ENCODE measurements at regions not wholly inside any gene's neighbourhood (a gene's known extent, or its start where the extent isn't known, plus 50 kb on each side); places are given as distances from the start of the nearest gene placed in this dataset.

DNA sequence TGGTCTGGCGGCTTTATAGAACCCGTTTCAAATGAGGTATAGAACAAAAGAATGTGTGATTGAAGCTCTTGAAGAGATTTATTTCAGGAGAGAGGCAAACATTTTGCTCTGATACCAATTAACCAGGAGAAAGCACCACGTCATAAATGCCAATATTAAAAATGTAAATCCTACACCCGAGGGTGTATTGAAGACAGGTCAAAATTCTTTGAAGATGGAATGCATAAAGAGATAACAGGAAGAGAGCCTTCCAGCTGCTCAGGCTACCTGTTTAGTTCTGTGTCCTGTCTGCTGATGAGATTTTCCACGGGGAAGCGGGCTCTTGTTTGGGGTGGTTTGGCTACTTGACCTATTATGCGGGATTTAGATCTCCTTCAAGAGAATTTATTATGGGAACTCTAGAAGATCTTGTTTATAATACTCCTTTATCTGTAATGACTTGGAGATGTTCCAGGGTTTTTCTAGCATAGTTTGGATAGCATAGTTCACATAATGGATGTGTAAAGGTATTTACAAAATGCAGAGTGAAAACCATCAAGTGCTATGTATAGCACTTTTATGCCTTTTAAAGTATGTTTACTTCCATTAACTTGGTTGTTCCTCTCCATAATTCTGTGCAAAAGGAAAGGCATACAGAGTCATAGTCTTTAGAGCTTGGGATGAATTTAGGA, 204.5 kb upstream of the SPRED2 start:
- POLR2A ChIA-PET (ENCODE audit: unreplicated experiment), result no interaction called here
- Histone ChIP-seq H3K56ac (ENCODE audit: extremely low read depth, insufficient read depth, low read length) (no peak overlapping the region), H3K4me1 (ENCODE audit: control insufficient read depth, insufficient read depth, low read length) (peaks cover 2% of the 10 kb centered on the region)

More for the DNA sequence above, 204.5 kb upstream of the SPRED2 start:
- DNase-seq, result no peak
- H3K27me3 ChIP-seq (ENCODE audit: control insufficient read depth, insufficient read depth, low read length), result peaks cover 31% of the 10 kb centered on the region
- no peaks in the 10 kb centered on the region for H3K9me3 ChIP-seq (ENCODE audit: control insufficient read depth, insufficient read depth, low read length)
- H3K36me3 ChIP-seq (ENCODE audit: control insufficient read depth, insufficient read depth, low read length), result no peaks in the 10 kb centered on the region
- H2AK5ac ChIP-seq (ENCODE audit: low read depth, low read length), result no peak overlapping the region
- in situ Hi-C loops (cut with MboI; ENCODE audit: low sequenced_read_pairs) (loop anchor here (25.0 kb wide), 1 partner anchor 775 kb away; no protein-coding TSS in a partner anchor), intact Hi-C loops (cut with micrococcal nuclease) (no loop called here), dilution Hi-C loops (cut with HindIII; ENCODE audit: low sequenced_read_pairs, unreplicated experiment) (no loop called here)
- no peak overlapping the region for H4K5ac ChIP-seq (ENCODE audit: low read depth, low read length)
- H2BK15ac ChIP-seq (ENCODE audit: low read depth, low read length), result no peak overlapping the region
- no CpG with 5 or more reads among the region's 7 CpGs for WGBS, 2 experiments (ENCODE audit: extremely low coverage in 2 of 2, insufficient read length in 1 of 2)
- no peak overlapping the region for H4K8ac ChIP-seq (ENCODE audit: low read depth in 2 of 2, low read length in 2 of 2)
- H3K79me1 ChIP-seq (ENCODE audit: low read depth in 1 of 2, low read length in 2 of 2), result no peaks in the 10 kb centered on the region
- no peak overlapping the region for H3K18ac ChIP-seq (ENCODE audit: low read depth, low read length)
- H4K20me1 ChIP-seq (ENCODE audit: insufficient read depth, low read length), result no peaks in the 10 kb centered on the region
- H3K4me3 ChIP-seq (ENCODE audit: insufficient read depth, low read depth, low read length), result no peak overlapping the region
- H3K4ac ChIP-seq (ENCODE audit: low read depth, low read length), result no peak overlapping the region
- H3K27ac ChIP-seq (ENCODE audit: insufficient read depth, low read length), result no peak overlapping the region
- H2AK9ac ChIP-seq (replicated peaks; ENCODE audit: low read depth, low read length, poor library complexity), result no peak overlapping the region
- H2BK5ac ChIP-seq (ENCODE audit: low read depth, low read length, poor library complexity, severe bottlenecking), result no peak overlapping the region
- no peak overlapping the region for H4K91ac ChIP-seq (ENCODE audit: insufficient read depth, low read depth, low read length)
- H3K23ac ChIP-seq (ENCODE audit: low read depth, low read length), result no peak overlapping the region
- no peak overlapping the region for H3K14ac ChIP-seq (replicated peaks; ENCODE audit: low read depth, low read length)
- H3K9me1 ChIP-seq (ENCODE audit: insufficient read depth, low read length), result no peaks in the 10 kb centered on the region
- H2BK20ac ChIP-seq (ENCODE audit: low read depth, low read length), result no peak overlapping the region
- BruUV-seq (replicated peaks), result no TSS peak
- no peak overlapping the region for H2AFZ ChIP-seq (replicated peaks; ENCODE audit: low read length, poor library complexity)
- TF ChIP-seq MAZ (IDR thresholded peaks at IDR 0.05; ENCODE audit: borderline replicate concordance, low read depth, low read length), result no peak
- no peak for TF ChIP-seq SMC3 (IDR thresholded peaks at IDR 0.05; ENCODE audit: low read depth, low read length)
- TF ChIP-seq POLR2A (IDR thresholded peaks at IDR 0.05; ENCODE audit: low read depth, low read length), result no peak
- TF ChIP-seq CTCF (conservative IDR thresholded peaks at IDR 0.05; ENCODE audit: low read depth, low read length), result no peak
- TF ChIP-seq CEBPB (IDR thresholded peaks at IDR 0.05; ENCODE audit: low read depth, low read length), result no peak
- H2BK120ac ChIP-seq (ENCODE audit: low read depth, low read length), result no peak overlapping the region
- CTCF ChIA-PET, result no interaction called here
- ATAC-seq (ENCODE audit: low read depth), result no peak
- no peak overlapping the region for H3K4me2 ChIP-seq (ENCODE audit: low read depth, low read length)
- H3K9ac ChIP-seq (ENCODE audit: low read depth, low read length), result no peak overlapping the region

All from IMR-90 (cell line).